ENCODE measurements at regions not wholly inside any gene's neighbourhood (a gene's known extent, or its start where the extent isn't known, plus 50 kb on each side); places are given as distances from the start of the nearest gene placed in this dataset.

- TF ChIP-seq POLR2A (IDR thresholded peaks at IDR 0.05): no peak
- TF ChIP-seq CTCF (IDR thresholded peaks at IDR 0.05 in 8 of 11, conservative IDR thresholded peaks at IDR 0.05 in 3 of 11): no peak
These were observed 218.6 kb downstream of the LURAP1L start for GRCh38 chr9:12993466-12993865.
